IPS-20b (cell line): ENCODE measurements at regions not wholly inside any gene's neighbourhood (a gene's known extent, or its start where the extent isn't known, plus 50 kb on each side); places are given as distances from the start of the nearest gene placed in this dataset.

ENCODE experiments used
- H3K27ac ChIP-seq: one replicate; pipeline ENCODE4 v1.5.1; 2013; ENCODE audit warnings: low read length
- H3K27me3 ChIP-seq: 2 replicates; pipeline ENCODE4 v1.6.1; 2013; ENCODE audit warnings: mild to moderate bottlenecking, low read length, inconsistent platforms; ENCODE audit not compliant: insufficient read depth
- H3K36me3 ChIP-seq: 2 replicates; pipeline ENCODE4 v1.6.1; 2013; ENCODE audit warnings: low read depth, mild to moderate bottlenecking, inconsistent platforms, low read length, moderate library complexity; ENCODE audit not compliant: insufficient read depth
- H3K4me1 ChIP-seq: 2 replicates; pipeline ENCODE4 v1.6.1; 2013; ENCODE audit warnings: mild to moderate bottlenecking, control low read depth, inconsistent platforms, low read length, moderate library complexity; ENCODE audit not compliant: insufficient read depth
- H3K4me3 ChIP-seq: 2 replicates; pipeline ENCODE4 v1.5.1; 2013; ENCODE audit warnings: mild to moderate bottlenecking, low read length, inconsistent platforms
- H3K9ac ChIP-seq: 2 replicates; pipeline ENCODE4 v1.6.1; 2013; ENCODE audit warnings: low read depth, mild to moderate bottlenecking, inconsistent platforms, low read length, moderate library complexity
- H3K9me3 ChIP-seq: 2 replicates; pipeline ENCODE4 v1.6.1; 2013; ENCODE audit warnings: mild to moderate bottlenecking, low read depth, low read length, inconsistent platforms; ENCODE audit not compliant: insufficient read depth

DNA sequence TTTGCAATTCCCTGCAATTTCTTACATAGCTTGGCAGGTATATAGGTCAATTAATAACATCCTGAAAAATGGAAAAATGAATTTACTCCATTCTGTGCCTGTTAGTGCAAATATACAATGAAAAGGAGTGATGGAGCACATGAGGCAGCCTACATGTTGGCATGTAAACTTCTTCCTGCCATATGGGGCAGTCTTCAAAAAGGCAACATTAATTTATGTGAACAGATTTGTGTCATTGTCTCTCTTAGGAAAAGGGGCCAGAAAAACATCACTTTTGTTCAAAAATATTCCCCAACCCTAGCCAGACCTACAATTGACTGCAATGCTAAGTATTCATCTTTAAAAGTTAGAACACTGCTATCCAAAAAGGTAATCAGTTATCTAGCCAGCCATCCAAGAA is 332.2 kb downstream of the TBC1D4 start:
- Histone ChIP-seq H3K9ac (no peak overlapping the region), H3K36me3 (no peaks in the 10 kb centered on the region), H3K27me3 (no peaks in the 10 kb centered on the region), H3K9me3 (peaks cover 4% of the 10 kb centered on the region; the same call in 1 of the 2 replicates), H3K4me1 (no peaks in the 10 kb centered on the region), H3K4me3 (no peak overlapping the region), H3K27ac (no peak overlapping the region)

DNA sequence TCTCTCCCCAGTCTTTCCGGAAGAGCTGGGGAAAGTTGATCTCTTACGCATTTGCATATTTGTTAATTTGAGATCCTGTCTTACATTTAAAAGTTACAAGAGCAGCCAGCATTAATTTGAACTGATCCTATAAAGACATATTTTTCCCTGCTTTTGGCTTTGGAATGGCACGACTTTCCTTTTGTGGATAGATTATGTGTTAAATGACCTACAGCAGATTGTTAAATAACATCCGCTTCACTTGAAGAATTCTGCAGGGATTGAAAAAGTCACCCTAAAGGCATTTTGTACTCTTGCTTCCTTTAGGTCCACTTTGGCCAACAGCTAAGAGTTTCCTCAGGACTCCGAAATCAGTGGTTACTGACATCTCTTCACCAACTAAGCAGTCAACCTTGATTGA is 334.0 kb downstream of the TBC1D4 start:
- H3K9me3 ChIP-seq = peaks cover 4% of the 10 kb centered on the region; the same call in 1 of the 2 replicates
- H3K4me3 ChIP-seq = no peak overlapping the region
- no peak overlapping the region for H3K9ac ChIP-seq
- no peaks in the 10 kb centered on the region for H3K4me1 ChIP-seq
- H3K27me3 ChIP-seq = no peaks in the 10 kb centered on the region
- H3K36me3 ChIP-seq = no peaks in the 10 kb centered on the region
- no peak overlapping the region for H3K27ac ChIP-seq

- H3K9me3 ChIP-seq = no peaks in the 10 kb centered on the region
- no peaks in the 10 kb centered on the region for H3K4me1 ChIP-seq
- H3K4me3 ChIP-seq = no peak overlapping the region
- no peak overlapping the region for H3K9ac ChIP-seq
- H3K27me3 ChIP-seq = no peaks in the 10 kb centered on the region
- no peak overlapping the region for H3K27ac ChIP-seq
- no peaks in the 10 kb centered on the region for H3K36me3 ChIP-seq
Observed at GRCh38 chr13:75146436-75146835, 335.5 kb downstream of the TBC1D4 start.

DNA sequence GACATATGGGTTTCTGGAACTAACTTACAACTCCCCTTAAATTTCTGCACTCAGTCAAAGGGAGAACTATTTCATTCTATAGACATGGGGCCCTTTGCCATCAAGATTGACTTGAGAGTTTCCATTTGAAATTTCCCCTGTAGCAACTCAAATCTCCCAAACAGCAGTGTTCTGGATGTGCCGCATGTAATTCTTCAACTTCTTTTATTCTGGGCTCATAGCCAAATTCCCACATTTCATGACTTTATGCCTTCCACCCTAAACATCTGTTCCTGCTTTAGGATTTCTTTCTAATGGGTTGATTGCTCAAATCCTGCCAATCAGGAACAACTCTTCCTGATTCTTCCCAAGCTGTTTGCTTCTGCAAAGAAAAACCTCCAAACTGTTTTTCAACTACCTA is 336.0 kb downstream of the TBC1D4 start:
- no peak overlapping the region for H3K9ac ChIP-seq
- H3K4me1 ChIP-seq = no peaks in the 10 kb centered on the region
- no peak overlapping the region for H3K27ac ChIP-seq
- H3K9me3 ChIP-seq = no peaks in the 10 kb centered on the region
- H3K4me3 ChIP-seq = no peak overlapping the region
- no peaks in the 10 kb centered on the region for H3K36me3 ChIP-seq
- H3K27me3 ChIP-seq = no peaks in the 10 kb centered on the region

GRCh38 chr13:75139291-75139690 is 342.7 kb downstream of the TBC1D4 start:
- Histone ChIP-seq H3K27ac (no peak overlapping the region), H3K4me1 (no peaks in the 10 kb centered on the region), H3K9me3 (peaks cover 16% of the 10 kb centered on the region), H3K36me3 (no peaks in the 10 kb centered on the region), H3K4me3 (no peak overlapping the region), H3K27me3 (no peaks in the 10 kb centered on the region), H3K9ac (no peak overlapping the region)

- Histone ChIP-seq H3K9me3 (peaks cover 16% of the 10 kb centered on the region), H3K9ac (no peak overlapping the region), H3K27me3 (no peaks in the 10 kb centered on the region), H3K36me3 (no peaks in the 10 kb centered on the region), H3K4me3 (no peak overlapping the region), H3K27ac (no peak overlapping the region), H3K4me1 (no peaks in the 10 kb centered on the region)
Observed at GRCh38 chr13:75137911-75138571, 343.9 kb downstream of the TBC1D4 start.

GRCh38 chr13:75136151-75136550 is 345.8 kb downstream of the TBC1D4 start:
- no peak overlapping the region for H3K9ac ChIP-seq
- H3K9me3 ChIP-seq = peaks cover 16% of the 10 kb centered on the region
- no peaks in the 10 kb centered on the region for H3K4me1 ChIP-seq
- H3K27me3 ChIP-seq = no peaks in the 10 kb centered on the region
- no peaks in the 10 kb centered on the region for H3K36me3 ChIP-seq
- no peak overlapping the region for H3K4me3 ChIP-seq
- no peak overlapping the region for H3K27ac ChIP-seq

DNA sequence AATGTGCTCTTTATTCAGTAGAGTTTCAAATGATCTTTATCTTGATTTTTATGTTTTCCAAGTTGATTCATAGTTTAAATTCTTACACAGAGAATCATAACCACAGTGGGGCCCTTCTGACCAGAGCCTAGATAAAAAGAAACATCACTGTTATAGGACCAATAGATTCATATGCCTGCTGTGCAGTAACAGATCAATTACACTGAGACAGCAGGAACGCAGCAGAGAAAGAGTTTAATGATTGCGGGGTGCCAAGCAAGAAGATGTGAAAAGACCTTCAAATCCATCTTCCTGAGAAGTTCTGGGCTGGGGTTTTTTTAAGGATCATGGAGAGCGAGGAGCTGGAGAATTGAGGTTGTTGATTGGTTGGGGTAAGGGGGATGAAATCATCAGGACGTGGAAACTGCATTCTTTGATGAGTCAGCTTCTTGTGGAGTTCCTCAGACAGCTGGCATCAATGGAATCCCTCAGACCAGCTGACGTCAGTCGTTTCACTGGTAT is 346.6 kb downstream of the TBC1D4 start:
- H3K9me3 ChIP-seq = peaks cover 16% of the 10 kb centered on the region
- H3K4me1 ChIP-seq = no peaks in the 10 kb centered on the region
- no peaks in the 10 kb centered on the region for H3K36me3 ChIP-seq
- no peak overlapping the region for H3K27ac ChIP-seq
- no peaks in the 10 kb centered on the region for H3K27me3 ChIP-seq
- H3K4me3 ChIP-seq = no peak overlapping the region
- H3K9ac ChIP-seq = no peak overlapping the region

- Histone ChIP-seq H3K9ac (no peak overlapping the region), H3K27me3 (no peaks in the 10 kb centered on the region), H3K4me3 (no peak overlapping the region), H3K9me3 (peaks cover under 1% of the 10 kb centered on the region; the same call in 1 of the 2 replicates), H3K36me3 (no peaks in the 10 kb centered on the region), H3K4me1 (no peaks in the 10 kb centered on the region), H3K27ac (no peak overlapping the region)
Observed at GRCh38 chr13:75132701-75133695, 349.0 kb downstream of the TBC1D4 start.

- no peaks in the 10 kb centered on the region for H3K36me3 ChIP-seq
- no peaks in the 10 kb centered on the region for H3K9me3 ChIP-seq
Observed at GRCh38 chr13:75129331-75129730, 352.6 kb downstream of the TBC1D4 start.

DNA sequence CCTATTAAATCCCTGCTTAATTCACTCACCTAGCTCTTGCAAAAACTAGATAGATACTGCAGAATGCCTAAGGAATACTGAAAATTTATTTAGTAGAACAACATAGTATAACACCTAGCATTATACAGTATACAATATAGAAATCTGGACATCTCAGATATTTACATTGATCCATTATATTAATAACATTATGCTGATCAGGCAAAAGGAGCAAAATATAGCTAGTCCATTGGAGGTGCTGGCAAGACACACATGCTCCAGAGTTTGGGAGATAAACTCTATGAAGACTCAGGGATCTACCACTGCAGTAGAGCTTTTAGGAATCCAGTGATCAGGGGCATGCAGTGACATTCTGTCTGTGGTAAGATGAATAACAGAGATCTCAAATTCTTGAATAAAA is 357.6 kb downstream of the TBC1D4 start:
- H3K4me3 ChIP-seq = no peak overlapping the region
- no peaks in the 10 kb centered on the region for H3K9me3 ChIP-seq
- H3K4me1 ChIP-seq = no peaks in the 10 kb centered on the region
- no peak overlapping the region for H3K9ac ChIP-seq
- H3K36me3 ChIP-seq = no peaks in the 10 kb centered on the region
- no peak overlapping the region for H3K27ac ChIP-seq
- H3K27me3 ChIP-seq = no peaks in the 10 kb centered on the region

More at GRCh38 chr13:75129331-75129730, 352.6 kb downstream of the TBC1D4 start:
- H3K27ac ChIP-seq = no peak overlapping the region
- no peak overlapping the region for H3K9ac ChIP-seq
- no peaks in the 10 kb centered on the region for H3K4me1 ChIP-seq
- no peak overlapping the region for H3K4me3 ChIP-seq
- H3K27me3 ChIP-seq = no peaks in the 10 kb centered on the region
